GM10266 (cell line): ENCODE measurements at regions not wholly inside any gene's neighbourhood (a gene's known extent, or its start where the extent isn't known, plus 50 kb on each side); places are given as distances from the start of the nearest gene placed in this dataset.
"Not testable (repeated sequence)": the region's sequence is repeated elsewhere in the genome, so short reads cannot be mapped to it uniquely, and the experiment has no call there.

Source experiments
- DNase-seq: peaks from one replicate; pipeline ENCODE4 v3.0.0; 2012; ENCODE audit errors: extremely low spot score
- CTCF ChIP-seq: IDR thresholded peaks from 2 replicates; pipeline ENCODE4 v1.5.1; 2012; ENCODE audit warnings: mild to moderate bottlenecking, low read depth; ENCODE audit not compliant: control insufficient read depth, insufficient read depth; ENCODE audit errors: missing control alignments

GRCh38 chr6:168849459-168849858, 404.2 kb downstream of the THBS2 start:
- TF ChIP-seq CTCF = no peak
- DNase-seq = no peak

GRCh38 chr6:168848797-168849196, 404.8 kb downstream of the THBS2 start:
- TF ChIP-seq CTCF = no peak

GRCh38 chr6:168844821-168845609, 404.0 kb downstream of the SMOC2 start:
- TF ChIP-seq CTCF = no peak

More at GRCh38 chr6:168848797-168849196, 404.8 kb downstream of the THBS2 start:
- no peak for DNase-seq

DNA sequence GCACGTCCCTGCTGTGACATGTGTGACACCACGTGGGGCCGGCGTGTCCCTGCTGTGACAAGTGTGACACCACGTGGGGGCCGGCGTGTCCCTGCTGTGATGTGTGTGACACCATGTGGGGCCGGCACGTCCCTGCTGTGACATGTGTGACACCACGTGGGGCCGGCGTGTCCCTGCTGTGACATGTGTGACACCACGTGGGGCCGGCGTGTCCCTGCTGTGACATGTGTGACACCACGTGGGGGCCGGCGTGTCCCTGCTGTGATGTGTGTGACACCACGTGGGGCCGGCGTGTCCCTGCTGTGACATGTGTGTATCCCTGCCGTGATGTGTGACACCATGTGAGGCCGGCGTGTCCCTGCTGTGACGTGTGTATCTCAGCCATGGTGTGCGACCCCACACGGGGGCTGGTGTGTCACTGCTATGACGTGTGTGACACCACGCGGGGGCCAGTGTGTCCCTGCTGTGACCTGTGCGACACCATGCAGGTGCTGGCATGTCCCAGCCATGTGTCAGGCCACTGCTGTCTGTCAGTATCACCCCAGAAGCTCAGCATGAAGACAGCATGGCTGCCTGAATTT, 401.7 kb downstream of the SMOC2 start:
- not testable (repeated sequence) for DNase-seq

More at GRCh38 chr6:168844821-168845609, 404.0 kb downstream of the SMOC2 start:
- no peak for DNase-seq

DNA sequence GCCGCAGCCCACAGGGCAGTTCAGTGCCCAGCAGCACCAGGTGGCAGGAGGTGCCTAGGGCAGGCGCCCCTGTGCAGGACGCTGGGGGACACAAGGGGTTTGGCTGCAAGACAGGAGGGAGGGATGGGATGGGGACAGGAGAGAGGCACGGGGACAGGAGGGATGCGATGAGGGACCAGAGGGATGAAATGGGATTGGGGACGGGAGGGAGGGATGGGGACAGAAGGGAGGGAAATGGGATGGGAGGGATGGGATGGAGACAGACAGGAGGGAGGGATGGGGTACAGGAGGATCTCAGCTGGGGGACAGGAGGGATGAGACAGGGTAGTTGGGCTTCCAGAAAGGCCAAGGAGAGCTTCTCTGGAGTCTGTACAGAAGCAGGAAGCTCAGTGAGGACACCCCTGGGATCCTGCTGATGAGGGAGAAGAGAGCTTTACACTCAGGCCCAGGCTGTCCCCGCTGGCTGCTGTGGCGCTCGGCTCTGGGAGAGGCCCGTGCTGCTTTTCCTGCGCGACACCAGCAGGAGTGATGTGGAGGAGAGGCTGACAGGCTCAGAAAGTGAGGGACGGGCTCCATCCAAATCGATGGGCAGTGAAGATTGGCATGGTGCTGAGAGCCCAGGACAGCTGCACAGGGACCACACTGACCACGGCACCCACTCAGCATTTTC, 400.8 kb downstream of the SMOC2 start:
- DNase-seq = peak; percentile 46
- TF ChIP-seq CTCF = no peak

DNA sequence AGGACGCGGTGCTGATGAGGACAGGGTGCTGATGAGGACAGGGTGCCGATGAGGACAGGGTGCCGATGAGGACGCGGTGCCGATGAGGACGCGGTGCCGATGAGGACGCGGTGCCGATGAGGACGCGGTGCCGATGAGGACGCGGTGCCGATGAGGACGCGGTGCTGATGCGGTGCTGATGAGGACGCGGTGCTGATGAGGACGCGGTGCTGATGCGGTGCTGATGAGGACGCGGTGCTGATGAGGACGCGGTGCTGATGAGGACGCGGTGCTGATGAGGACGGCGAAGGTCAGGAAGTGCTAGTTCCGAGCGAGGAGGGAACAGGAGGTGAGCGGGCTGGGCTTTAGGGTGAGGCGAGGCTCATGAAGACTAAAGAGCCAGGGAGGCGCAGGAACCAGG, 399.9 kb downstream of the SMOC2 start:
- DNase-seq = not testable (repeated sequence)

DNA sequence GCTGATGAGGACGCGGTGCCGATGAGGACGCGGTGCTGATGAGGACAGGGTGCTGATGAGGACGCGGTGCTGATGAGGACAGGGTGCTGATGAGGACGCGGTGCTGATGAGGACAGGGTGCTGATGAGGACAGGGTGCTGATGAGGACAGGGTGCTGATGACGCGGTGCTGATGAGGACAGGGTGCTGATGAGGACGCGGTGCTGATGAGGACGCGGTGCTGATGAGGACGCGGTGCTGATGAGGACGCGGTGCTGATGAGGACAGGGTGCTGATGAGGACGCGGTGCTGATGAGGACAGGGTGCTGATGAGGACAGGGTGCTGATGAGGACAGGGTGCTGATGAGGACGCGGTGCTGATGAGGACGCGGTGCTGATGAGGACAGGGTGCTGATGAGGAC, 399.3 kb downstream of the SMOC2 start:
- not testable (repeated sequence) for DNase-seq

DNA sequence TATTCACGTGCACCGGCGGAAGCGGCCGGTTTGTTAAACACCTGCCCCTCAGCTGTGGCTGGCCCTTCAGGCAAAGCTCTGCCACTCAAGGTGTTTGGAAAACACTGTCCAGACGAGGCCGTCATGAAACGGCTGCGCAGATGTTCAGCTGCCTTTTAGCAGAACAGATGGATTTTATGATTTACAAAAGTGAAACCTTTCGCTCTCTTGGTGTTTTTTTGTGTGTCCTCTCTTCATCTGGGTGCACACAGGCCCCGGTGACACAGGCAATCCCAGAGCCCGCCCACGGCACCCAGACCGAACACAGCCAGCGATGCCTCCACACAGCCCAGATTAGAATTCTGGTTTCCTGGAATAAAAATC, 397.0 kb downstream of the SMOC2 start:
- no peak for DNase-seq
- TF ChIP-seq CTCF = no peak
